Tibial nerve (tissue), 4 donors: ENCODE measurements at regions not wholly inside any gene's neighbourhood (a gene's known extent, or its start where the extent isn't known, plus 50 kb on each side); places are given as distances from the start of the nearest gene placed in this dataset.
"Not testable (repeated sequence)": the region's sequence is repeated elsewhere in the genome, so short reads cannot be mapped to it uniquely, and the experiment has no call there.

Source experiments
- DNase-seq, 2 donors: peaks; one replicate each; pipeline ENCODE4 v3.0.0-alpha.2; 2019; ENCODE audit warnings: low spot score in 2 of 2
- H3K27ac ChIP-seq, 4 donors: fragments of 200-600 bp; sonication (generic) in 3 of 4; one replicate each; pipeline ENCODE4 v1.5.1; 2017 to 2019; ENCODE audit warnings: mild to moderate bottlenecking in 1 of 4
- H3K27me3 ChIP-seq, 2 donors: fragments of 200-600 bp; sonication (generic) in 1 of 2; one replicate each; pipeline versions ENCODE4 v1.5.1 to v1.6.0; 2017 to 2019
- H3K36me3 ChIP-seq, 3 donors: fragments of 200-600 bp; sonication (generic); one replicate each; pipeline ENCODE4 v1.5.1; 2018 to 2019
- H3K4me1 ChIP-seq, 4 donors: fragments of 200-600 bp; sonication (generic) in 3 of 4; one replicate each; pipeline ENCODE4 v1.5.1; 2017 to 2019
- H3K4me3 ChIP-seq, 4 donors: fragments of 200-600 bp; sonication (generic) in 3 of 4; one replicate each; pipeline ENCODE4 v1.5.1; 2017 to 2019; ENCODE audit warnings: mild to moderate bottlenecking in 1 of 4, moderate library complexity in 1 of 4
- H3K9me3 ChIP-seq, 4 donors: fragments of 200-600 bp; sonication (generic) in 3 of 4; one replicate each; pipeline ENCODE4 v1.5.1; 2017 to 2019
- EP300 ChIP-seq, 2 donors: sonication (generic); formaldehyde crosslinking; IDR thresholded peaks; one replicate each; pipeline ENCODE4 v1.6.1; 2017; ENCODE audit warnings: antibody characterized with exemption in 2 of 2, mild to moderate bottlenecking in 1 of 2
- POLR2A ChIP-seq, 2 donors: fragments of 450-650 bp; IDR thresholded peaks; one replicate each; pipeline ENCODE4 v1.6.1; 2017; ENCODE audit warnings: antibody characterized with exemption in 2 of 2, mild to moderate bottlenecking in 2 of 2, moderate library complexity in 2 of 2
- WGBS, 2 donors: methylation state at CpG; one replicate each; pipeline ENCODE4 v1.1.5; 2018; 5-methylcytosine and 5-hydroxymethylcytosine counted together
- TF ChIP-seq, protein P1 (sequence below), 5 experiments: fragments of 200-600 bp in 3 of 5; fragments of 450-650 bp in 2 of 5; sonication (generic) in 3 of 5; IDR thresholded peaks; one replicate each; pipeline ENCODE4 v1.5.1; 2016 to 2019; ENCODE audit warnings: antibody characterized with exemption in 5 of 5, mild to moderate bottlenecking in 3 of 5, moderate library complexity in 2 of 5

GRCh38 chr3:110015231-110015963 is 678.1 kb upstream of the DPPA4 start:
- Histone ChIP-seq H3K27me3 (no peaks in the 10 kb centered on the region), H3K4me3 (no peak overlapping the region), H3K27ac (no peak overlapping the region), H3K4me1 (peaks cover 0 to 12% (median 0%) of the 10 kb centered on the region in 4 donors), H3K9me3 (no peaks in the 10 kb centered on the region), H3K36me3 (no peaks in the 10 kb centered on the region)
- WGBS, 2 donors: 64 to 69% methylated on average over 4 of the region's 4 CpGs
- TF ChIP-seq POLR2A (IDR thresholded peaks at IDR 0.05) (no peak), EP300 (IDR thresholded peaks at IDR 0.05) (no peak)
- TF ChIP-seq, protein P1, sequence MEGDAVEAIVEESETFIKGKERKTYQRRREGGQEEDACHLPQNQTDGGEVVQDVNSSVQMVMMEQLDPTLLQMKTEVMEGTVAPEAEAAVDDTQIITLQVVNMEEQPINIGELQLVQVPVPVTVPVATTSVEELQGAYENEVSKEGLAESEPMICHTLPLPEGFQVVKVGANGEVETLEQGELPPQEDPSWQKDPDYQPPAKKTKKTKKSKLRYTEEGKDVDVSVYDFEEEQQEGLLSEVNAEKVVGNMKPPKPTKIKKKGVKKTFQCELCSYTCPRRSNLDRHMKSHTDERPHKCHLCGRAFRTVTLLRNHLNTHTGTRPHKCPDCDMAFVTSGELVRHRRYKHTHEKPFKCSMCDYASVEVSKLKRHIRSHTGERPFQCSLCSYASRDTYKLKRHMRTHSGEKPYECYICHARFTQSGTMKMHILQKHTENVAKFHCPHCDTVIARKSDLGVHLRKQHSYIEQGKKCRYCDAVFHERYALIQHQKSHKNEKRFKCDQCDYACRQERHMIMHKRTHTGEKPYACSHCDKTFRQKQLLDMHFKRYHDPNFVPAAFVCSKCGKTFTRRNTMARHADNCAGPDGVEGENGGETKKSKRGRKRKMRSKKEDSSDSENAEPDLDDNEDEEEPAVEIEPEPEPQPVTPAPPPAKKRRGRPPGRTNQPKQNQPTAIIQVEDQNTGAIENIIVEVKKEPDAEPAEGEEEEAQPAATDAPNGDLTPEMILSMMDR (IDR thresholded peaks at IDR 0.05): no peak
- no peak for DNase-seq

DNA sequence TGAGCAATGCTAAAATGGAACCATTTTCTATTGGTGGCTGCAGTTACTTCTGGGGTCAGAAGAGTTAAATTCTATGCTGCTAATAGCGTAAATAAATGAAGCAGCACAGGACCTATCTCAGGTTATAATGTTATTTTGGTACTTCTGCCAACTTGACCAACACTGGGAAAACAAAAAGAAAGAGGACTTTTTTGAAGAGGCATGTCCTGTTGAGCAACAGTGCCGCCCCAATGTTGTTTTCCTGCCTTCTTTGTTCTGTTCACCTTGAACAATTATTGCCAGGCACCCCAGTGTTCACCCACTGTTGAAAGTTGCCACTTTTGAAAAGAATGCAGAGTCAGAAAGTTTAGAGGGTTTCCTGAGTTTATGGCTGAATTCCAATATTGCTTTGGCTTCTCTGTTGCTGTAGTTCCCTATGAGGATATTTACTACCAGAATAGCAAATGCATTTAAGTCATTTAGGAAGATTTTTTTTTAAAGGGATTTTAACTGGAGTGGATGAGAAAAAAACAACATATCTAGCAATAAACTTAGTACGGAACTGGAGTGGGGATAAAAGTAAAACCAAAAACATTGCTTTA is 679.0 kb upstream of the DPPA4 start:
- 24 to 31% methylated on average over 3 of the region's 3 CpGs for WGBS, 2 donors
- Histone ChIP-seq H3K27me3 (no peaks in the 10 kb centered on the region), H3K36me3 (no peaks in the 10 kb centered on the region), H3K4me3 (no peak overlapping the region), H3K27ac (no peak overlapping the region), H3K4me1 (peaks cover 0 to 12% (median 0%) of the 10 kb centered on the region in 4 donors), H3K9me3 (no peaks in the 10 kb centered on the region)
- no peak for DNase-seq
- TF ChIP-seq, protein P1 (IDR thresholded peaks at IDR 0.05): no peak
- TF ChIP-seq EP300 (IDR thresholded peaks at IDR 0.05): no peak
- TF ChIP-seq POLR2A (IDR thresholded peaks at IDR 0.05): no peak

GRCh38 chr3:110017304-110017703 is 680.0 kb upstream of the DPPA4 start:
- H3K4me3 ChIP-seq: no peak overlapping the region
- no peak for TF ChIP-seq POLR2A (IDR thresholded peaks at IDR 0.05)
- TF ChIP-seq EP300 (IDR thresholded peaks at IDR 0.05): no peak
- TF ChIP-seq, protein P1 (IDR thresholded peaks at IDR 0.05): no peak
- no peaks in the 10 kb centered on the region for H3K9me3 ChIP-seq
- H3K27me3 ChIP-seq: no peaks in the 10 kb centered on the region
- no peaks in the 10 kb centered on the region for H3K36me3 ChIP-seq
- H3K4me1 ChIP-seq: peaks cover 0 to 12% (median 0%) of the 10 kb centered on the region in 4 donors
- DNase-seq: no peak
- H3K27ac ChIP-seq: no peak overlapping the region

DNA sequence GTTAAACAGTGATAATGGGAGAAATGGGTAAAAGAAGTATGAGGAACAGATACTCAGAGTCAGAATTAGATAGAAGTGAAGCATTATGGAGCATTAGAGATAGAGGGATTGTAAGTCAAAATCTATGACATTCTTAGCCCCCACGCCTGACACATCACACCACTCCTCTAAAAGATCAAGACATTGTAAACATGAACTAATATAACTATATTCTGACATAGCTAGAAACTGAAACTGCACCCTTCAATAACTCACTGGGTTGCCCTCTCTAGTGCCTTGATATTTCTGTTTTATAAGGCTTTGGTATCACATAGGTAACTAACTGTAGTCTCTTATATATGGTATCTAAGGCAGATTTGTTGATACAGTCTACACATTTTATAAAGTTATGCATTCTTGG is 684.3 kb upstream of the DPPA4 start:
- Histone ChIP-seq H3K36me3 (no peaks in the 10 kb centered on the region), H3K4me3 (no peak overlapping the region), H3K9me3 (no peaks in the 10 kb centered on the region), H3K27me3 (no peaks in the 10 kb centered on the region), H3K4me1 (peaks cover 0 to 2% (median 0%) of the 10 kb centered on the region in 4 donors), H3K27ac (no peak overlapping the region)
- TF ChIP-seq, protein P1 (IDR thresholded peaks at IDR 0.05): no peak
- TF ChIP-seq EP300 (IDR thresholded peaks at IDR 0.05): no peak
- no peak for TF ChIP-seq POLR2A (IDR thresholded peaks at IDR 0.05)
- WGBS, 2 donors: 41 to 81% methylated on average over 1 of the region's 1 CpG
- no peak for DNase-seq

- H3K27ac ChIP-seq, H3K4me3 ChIP-seq, DNase-seq, H3K9me3 ChIP-seq, H3K36me3 ChIP-seq, H3K4me1 ChIP-seq, H3K27me3 ChIP-seq: not testable (repeated sequence)
- WGBS, 2 donors: 80 to 96% methylated on average over 1 of the region's 1 CpG
Measured at GRCh38 chr3:110023022-110023421, 685.7 kb upstream of the DPPA4 start.
